GM03348 (cell line): ENCODE measurements at regions not wholly inside any gene's neighbourhood (a gene's known extent, or its start where the extent isn't known, plus 50 kb on each side); places are given as distances from the start of the nearest gene placed in this dataset.
"Not testable (repeated sequence)": the region's sequence is repeated elsewhere in the genome, so short reads cannot be mapped to it uniquely, and the experiment has no call there.

Experiments used
- DNase-seq: peaks from one replicate; pipeline ENCODE4 v3.0.0; 2012; ENCODE audit warnings: low spot score

- DNase-seq = no peak
These were observed 394.6 kb downstream of the TECRL start for GRCh38 chr4:64014647-64015046.

- DNase-seq = no peak
These were observed 407.9 kb downstream of the TECRL start for GRCh38 chr4:64001229-64001898.

- no peak for DNase-seq
These were observed 409.0 kb downstream of the TECRL start for GRCh38 chr4:64000241-64000640.

- no peak for DNase-seq
These were observed 423.0 kb downstream of the TECRL start for GRCh38 chr4:63986253-63986652.

GRCh38 chr4:63983224-63983623 is 426.0 kb downstream of the TECRL start:
- DNase-seq = no peak

- DNase-seq = no peak
These were observed 443.4 kb downstream of the TECRL start for GRCh38 chr4:63965875-63966274.

GRCh38 chr4:63942706-63943286 is 466.5 kb downstream of the TECRL start:
- not testable (repeated sequence) for DNase-seq

- no peak for DNase-seq
These were observed 471.3 kb downstream of the TECRL start for GRCh38 chr4:63937961-63938360.

- DNase-seq = no peak
These were observed 487.1 kb downstream of the TECRL start for GRCh38 chr4:63922146-63922545.

- DNase-seq = no peak
These were observed 487.7 kb downstream of the TECRL start for GRCh38 chr4:63921561-63921960.

GRCh38 chr4:63919636-63920365 is 489.4 kb downstream of the TECRL start:
- DNase-seq = no peak

- no peak for DNase-seq
These were observed 502.5 kb downstream of the TECRL start for GRCh38 chr4:63906660-63907183.

- no peak for DNase-seq
These were observed 505.0 kb downstream of the TECRL start for GRCh38 chr4:63904201-63904600.

GRCh38 chr4:63901304-63901703 is 507.9 kb downstream of the TECRL start:
- DNase-seq = no peak

- DNase-seq = no peak
These were observed 510.3 kb downstream of the TECRL start for GRCh38 chr4:63898961-63899360.

GRCh38 chr4:63894161-63894560 is 515.1 kb downstream of the TECRL start:
- no peak for DNase-seq

GRCh38 chr4:63869370-63869769 is 539.9 kb downstream of the TECRL start:
- DNase-seq = no peak

GRCh38 chr4:63851496-63851895 is 557.8 kb downstream of the TECRL start:
- DNase-seq = no peak

- no peak for DNase-seq
These were observed 568.0 kb downstream of the TECRL start for GRCh38 chr4:63841266-63841665.

- no peak for DNase-seq
These were observed 577.6 kb downstream of the TECRL start for GRCh38 chr4:63831590-63832155.

- no peak for DNase-seq
These were observed 591.9 kb downstream of the TECRL start for GRCh38 chr4:63817196-63817865.
